Endothelial cell of umbilical vein (primary cell): ENCODE measurements at regions not wholly inside any gene's neighbourhood (a gene's known extent, or its start where the extent isn't known, plus 50 kb on each side); places are given as distances from the start of the nearest gene placed in this dataset.

Source experiments
- BruUV-seq: library from RNA; stranded (reverse); fragments of 400-500 nt; replicated peaks from 2 replicates; lab custom pipeline; 2021; lab: Mats Ljungman, UMichigan
- CTCF ChIA-PET: fragments of 300-600, 350-600 bp; sonication (Branson Sonifier 250); formaldehyde crosslinking; loops from one replicate; lab custom pipeline; 2021; ENCODE audit warnings: antibody characterized with exemption, inconsistent platforms; lab: Charles Lee
- POLR2A ChIA-PET: fragments of 300-600, 350-600 bp; sonication (Branson Sonifier 250); formaldehyde crosslinking; loops from one replicate; lab custom pipeline; 2021; ENCODE audit warnings: antibody characterized with exemption, inconsistent platforms; lab: Charles Lee
- DNase-seq: peaks from one replicate; pipeline ENCODE4 v3.0.0-alpha.2; 2011; ENCODE audit warnings: low read depth, low spot score
- FAIRE-seq: peaks from 2 replicates; lab custom pipeline; 2011; peaks lifted over from hg19 to GRCh38; lab: Jason Lieb, UNC
- H2AFZ ChIP-seq: 2 replicates; pipeline ENCODE4 v1.6.0; 2012; ENCODE audit warnings: low read depth, low read length, control low read depth, inconsistent platforms
- H3K27ac ChIP-seq: 2 replicates; pipeline ENCODE4 v1.5.1; 2011; ENCODE audit warnings: low read depth, mild to moderate bottlenecking, control low read depth, low read length, moderate library complexity; ENCODE audit not compliant: insufficient read depth
- H3K27me3 ChIP-seq, 2 experiments: 2 replicates each; pipeline versions ENCODE4 v1.6.0 to v1.6.1; 2011; ENCODE audit warnings: low read length in 2 of 2, mixed read lengths in 1 of 2; ENCODE audit not compliant: control insufficient read depth in 2 of 2, insufficient read depth in 2 of 2
- H3K36me3 ChIP-seq, 2 experiments: 2 replicates in 1 of 2; 3 replicates in 1 of 2; pipeline ENCODE4 v1.5.1; 2011; ENCODE audit warnings: low read length in 2 of 2, mild to moderate bottlenecking in 1 of 2, moderate library complexity in 1 of 2; ENCODE audit not compliant: control insufficient read depth in 2 of 2, insufficient read depth in 2 of 2; ENCODE audit errors: extremely low read depth in 1 of 2
- H3K4me1 ChIP-seq: 3 replicates; pipeline ENCODE4 v1.5.1; 2011; ENCODE audit warnings: mild to moderate bottlenecking, low read length; ENCODE audit not compliant: control insufficient read depth, insufficient read depth; ENCODE audit errors: extremely low read depth
- H3K4me2 ChIP-seq: 2 replicates; pipeline ENCODE4 v1.6.1; 2011; ENCODE audit warnings: low read length, control low read depth, mixed read lengths; ENCODE audit not compliant: insufficient read depth
- H3K4me3 ChIP-seq, 3 experiments: fragments of 200-600 bp in 1 of 3; sonication (generic), shearing (Covaris generic) in 1 of 3; replicated peaks in 1 of 3; 2 replicates each; pipeline ENCODE4 v1.5.1; 2011 to 2016; ENCODE audit warnings: control low read depth in 3 of 3, low read length in 3 of 3, mild to moderate bottlenecking in 2 of 3, inconsistent platforms in 1 of 3, low read depth in 1 of 3, moderate library complexity in 1 of 3; ENCODE audit not compliant: insufficient read depth in 1 of 3
- H3K79me2 ChIP-seq: 2 replicates; pipeline ENCODE4 v1.6.0; 2012; ENCODE audit warnings: low read length, inconsistent platforms; ENCODE audit not compliant: control insufficient read depth, insufficient read depth
- H3K9ac ChIP-seq: replicated peaks from 2 replicates; pipeline ENCODE3; 2011; ENCODE audit warnings: low read length, control low read depth; ENCODE audit not compliant: insufficient read depth; ENCODE audit errors: extremely low read depth
- H3K9me1 ChIP-seq: replicated peaks from 3 replicates; pipeline ENCODE4 v1.6.0; 2011; ENCODE audit warnings: mild to moderate bottlenecking, low read length; ENCODE audit not compliant: control insufficient read depth, insufficient read depth; ENCODE audit errors: extremely low read depth
- H3K9me3 ChIP-seq: replicated peaks from 2 replicates; pipeline ENCODE4 v1.5.1; 2012; ENCODE audit warnings: low read length, inconsistent platforms; ENCODE audit not compliant: control insufficient read depth, insufficient read depth
- H4K20me1 ChIP-seq: replicated peaks from 2 replicates; pipeline ENCODE3; 2011; ENCODE audit warnings: mild to moderate bottlenecking, low read length; ENCODE audit not compliant: control insufficient read depth, insufficient read depth; ENCODE audit errors: extremely low read depth
- EZH2 ChIP-seq: IDR thresholded peaks from 2 replicates; pipeline ENCODE4 v1.6.1; 2012; ENCODE audit warnings: borderline replicate concordance, low read depth, mild to moderate bottlenecking, moderate library complexity, low read length, inconsistent platforms; ENCODE audit not compliant: severe bottlenecking
- FOS ChIP-seq: IDR thresholded peaks from 2 replicates; pipeline ENCODE4 v1.6.1; 2011; ENCODE audit warnings: mild to moderate bottlenecking, low read length, moderate library complexity, borderline replicate concordance; ENCODE audit not compliant: insufficient read depth
- GATA2 ChIP-seq: IDR thresholded peaks from 2 replicates; pipeline ENCODE4 v1.7.0; 2011; ENCODE audit warnings: low read depth, mild to moderate bottlenecking, moderate library complexity, mixed read lengths, low read length; ENCODE audit not compliant: insufficient read length, insufficient read depth
- JUN ChIP-seq: IDR thresholded peaks from 2 replicates; pipeline ENCODE4 v1.6.1; 2011; ENCODE audit warnings: borderline replicate concordance, low read depth; ENCODE audit not compliant: insufficient read length, insufficient read depth
- MYC ChIP-seq: IDR thresholded peaks from one replicate; pipeline ENCODE4 v1.6.1; 2011; ENCODE audit warnings: mild to moderate bottlenecking, low read depth, low read length
- POLR2A ChIP-seq: IDR thresholded peaks from 2 replicates; pipeline ENCODE4 v1.6.1; 2012; ENCODE audit warnings: low read depth, mild to moderate bottlenecking, control low read depth, low read length
- POLR2AphosphoS5 ChIP-seq: IDR thresholded peaks from 2 replicates; pipeline ENCODE4 v1.6.1; 2012; ENCODE audit warnings: low read depth, mild to moderate bottlenecking, control low read depth, low read length, moderate library complexity; ENCODE audit not compliant: insufficient read depth
- dilution Hi-C: fragments of 300-500 bp; cut with MboI; formaldehyde crosslinking; loops from one replicate; pipeline ENCODE4 v1.15.0; 2019; ENCODE audit warnings: low sequenced_read_pairs; ENCODE audit not compliant: extremely low pct_ligation_motif_present
- intact Hi-C: fragments of 100-400 bp; cut with micrococcal nuclease; formaldehyde crosslinking; loops from one replicate; pipeline ENCODE4 v1.10.0; 2022
- TF ChIP-seq, protein P1 (sequence below): IDR thresholded peaks from 2 replicates; pipeline ENCODE4 v1.6.1; 2011; ENCODE audit not compliant: insufficient read depth, insufficient read length
- TF ChIP-seq, protein P2 (sequence below), 2 donors: IDR thresholded peaks; 1 replicate in 1 of 2; 2 replicates in 1 of 2; pipeline ENCODE4 v1.5.1; 2011; ENCODE audit warnings: low read length in 2 of 2, mild to moderate bottlenecking in 2 of 2, moderate library complexity in 2 of 2, control low read depth in 1 of 2, inconsistent platforms in 1 of 2, low read depth in 1 of 2; ENCODE audit not compliant: insufficient read depth in 1 of 2; ENCODE audit errors: extremely low read depth in 1 of 2

DNA sequence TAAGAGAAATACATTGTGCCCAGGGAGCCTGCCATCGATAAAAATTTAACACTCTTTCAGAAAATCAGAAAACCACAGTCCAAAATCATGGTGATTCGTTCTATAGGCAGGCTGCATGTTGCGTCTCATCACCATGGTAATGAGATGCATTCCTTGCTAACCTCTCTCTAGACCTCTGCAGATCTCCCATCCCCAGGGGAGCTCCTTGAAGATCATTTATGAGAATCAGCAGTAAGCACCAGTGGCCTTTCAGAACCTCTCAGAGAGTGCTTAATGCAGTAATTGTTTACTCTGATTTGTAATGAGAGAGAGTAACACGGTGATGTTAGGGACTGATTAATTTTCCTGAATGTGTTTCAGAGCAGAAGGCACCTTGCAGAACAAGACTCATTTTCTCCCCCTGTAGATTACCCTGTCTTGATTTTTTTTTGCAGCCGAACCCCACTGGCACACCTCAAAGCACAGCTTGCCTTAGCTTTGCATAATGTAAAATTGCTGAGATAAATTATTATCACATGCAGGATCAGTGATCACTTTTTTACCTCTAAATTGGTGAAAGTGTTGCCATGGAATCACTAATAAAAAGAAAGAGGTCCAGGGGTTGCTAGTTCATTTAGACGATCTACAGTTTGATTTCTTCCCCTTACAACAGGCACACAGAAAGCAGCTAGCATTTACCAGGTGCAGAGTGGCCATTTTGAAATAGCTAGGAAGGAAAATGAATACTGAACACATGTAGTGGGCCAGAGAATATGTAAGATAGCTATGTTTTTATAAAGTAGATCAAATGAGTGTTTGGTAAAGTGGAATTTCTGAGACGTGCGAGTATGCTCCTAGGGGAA, 98.9 kb upstream of the CHL1 start:
- intact Hi-C loops: no loop called here
- no TSS peak for BruUV-seq
- no peak for TF ChIP-seq JUN
- TF ChIP-seq EZH2: no peak
- TF ChIP-seq, protein P1, sequence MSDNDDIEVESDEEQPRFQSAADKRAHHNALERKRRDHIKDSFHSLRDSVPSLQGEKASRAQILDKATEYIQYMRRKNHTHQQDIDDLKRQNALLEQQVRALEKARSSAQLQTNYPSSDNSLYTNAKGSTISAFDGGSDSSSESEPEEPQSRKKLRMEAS: no peak
- no peak for TF ChIP-seq FOS
- TF ChIP-seq MYC: no peak
- TF ChIP-seq POLR2AphosphoS5: no peak
- no peak for TF ChIP-seq POLR2A
- no peak overlapping the region for H3K4me2 ChIP-seq
- no peaks in the 10 kb centered on the region for H3K9me1 ChIP-seq
- dilution Hi-C loops: no loop called here
- H3K9ac ChIP-seq: no peak overlapping the region
- H4K20me1 ChIP-seq: no peaks in the 10 kb centered on the region
- no peaks in the 10 kb centered on the region for H3K4me1 ChIP-seq
- no peaks in the 10 kb centered on the region for H3K27me3 ChIP-seq
- peaks cover 9% of the 10 kb centered on the region for H3K9me3 ChIP-seq
- no peak overlapping the region for H3K27ac ChIP-seq
- H3K36me3 ChIP-seq: no peaks in the 10 kb centered on the region
- no peak overlapping the region for H2AFZ ChIP-seq
- no peak for DNase-seq
- no peak overlapping the region for H3K4me3 ChIP-seq
- no peak for FAIRE-seq
- POLR2A ChIA-PET: no interaction called here
- H3K79me2 ChIP-seq: no peaks in the 10 kb centered on the region
- CTCF ChIA-PET: no interaction called here

DNA sequence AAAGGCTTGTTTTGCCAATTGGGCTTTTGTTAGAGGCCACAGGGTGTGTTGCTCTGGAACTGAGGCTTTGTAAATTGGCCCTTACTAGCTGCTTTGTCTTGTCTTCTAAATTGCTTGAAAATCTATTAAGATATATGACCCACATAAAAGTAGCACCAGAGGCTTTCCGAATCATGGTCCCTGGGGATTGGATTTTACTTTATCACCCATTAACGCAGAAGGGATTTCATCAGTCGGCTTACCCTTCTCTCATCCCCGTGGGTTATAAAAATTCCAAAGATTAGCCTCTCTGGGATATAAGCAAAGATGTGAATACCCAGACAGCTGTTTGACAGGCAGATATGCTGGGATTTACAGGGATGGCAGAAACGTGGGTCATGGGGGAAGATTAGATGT, 98.3 kb upstream of the CHL1 start:
- H3K27me3 ChIP-seq: no peaks in the 10 kb centered on the region
- TF ChIP-seq GATA2 (no peak), POLR2A (no peak), MYC (no peak), FOS (no peak), EZH2 (no peak), POLR2AphosphoS5 (no peak), JUN (no peak)
- TF ChIP-seq, protein P1: no peak
- TF ChIP-seq, protein P2, sequence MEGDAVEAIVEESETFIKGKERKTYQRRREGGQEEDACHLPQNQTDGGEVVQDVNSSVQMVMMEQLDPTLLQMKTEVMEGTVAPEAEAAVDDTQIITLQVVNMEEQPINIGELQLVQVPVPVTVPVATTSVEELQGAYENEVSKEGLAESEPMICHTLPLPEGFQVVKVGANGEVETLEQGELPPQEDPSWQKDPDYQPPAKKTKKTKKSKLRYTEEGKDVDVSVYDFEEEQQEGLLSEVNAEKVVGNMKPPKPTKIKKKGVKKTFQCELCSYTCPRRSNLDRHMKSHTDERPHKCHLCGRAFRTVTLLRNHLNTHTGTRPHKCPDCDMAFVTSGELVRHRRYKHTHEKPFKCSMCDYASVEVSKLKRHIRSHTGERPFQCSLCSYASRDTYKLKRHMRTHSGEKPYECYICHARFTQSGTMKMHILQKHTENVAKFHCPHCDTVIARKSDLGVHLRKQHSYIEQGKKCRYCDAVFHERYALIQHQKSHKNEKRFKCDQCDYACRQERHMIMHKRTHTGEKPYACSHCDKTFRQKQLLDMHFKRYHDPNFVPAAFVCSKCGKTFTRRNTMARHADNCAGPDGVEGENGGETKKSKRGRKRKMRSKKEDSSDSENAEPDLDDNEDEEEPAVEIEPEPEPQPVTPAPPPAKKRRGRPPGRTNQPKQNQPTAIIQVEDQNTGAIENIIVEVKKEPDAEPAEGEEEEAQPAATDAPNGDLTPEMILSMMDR (IDR thresholded peaks at IDR 0.05; ENCODE audit: extremely low read depth in 1 of 2, insufficient read depth in 1 of 2, low read depth in 1 of 2, low read length in 2 of 2): no peak
- ChIA-PET POLR2A (no interaction called here), CTCF (no interaction called here)
- dilution Hi-C loops (no loop called here), intact Hi-C loops (no loop called here)
- H3K9me3 ChIP-seq: peaks cover 9% of the 10 kb centered on the region
- no peak overlapping the region for H3K9ac ChIP-seq
- no peak for DNase-seq
- no peaks in the 10 kb centered on the region for H3K4me1 ChIP-seq
- BruUV-seq: no TSS peak
- H2AFZ ChIP-seq: no peak overlapping the region
- H3K4me3 ChIP-seq: no peak overlapping the region
- FAIRE-seq: no peak
- no peak overlapping the region for H3K4me2 ChIP-seq
- no peaks in the 10 kb centered on the region for H3K79me2 ChIP-seq
- no peaks in the 10 kb centered on the region for H3K36me3 ChIP-seq
- no peak overlapping the region for H3K27ac ChIP-seq
- no peaks in the 10 kb centered on the region for H4K20me1 ChIP-seq
- H3K9me1 ChIP-seq: no peaks in the 10 kb centered on the region
